CD4-positive, CD25-positive, alpha-beta regulatory T cell (primary cell): ENCODE measurements at regions not wholly inside any gene's neighbourhood (a gene's known extent, or its start where the extent isn't known, plus 50 kb on each side); places are given as distances from the start of the nearest gene placed in this dataset.

Experiments
- ATAC-seq, 2 donors: fragments of 150-1000 bp; cut with Tn5 transposase; one replicate each; pipeline ENCODE4 v1.10.0; 2021; ENCODE audit warnings: low read depth in 2 of 2, moderate number of reproducible peaks in 2 of 2, moderate library complexity in 1 of 2
- DNase-seq, 3 donors: peaks; one replicate each; pipeline versions ENCODE4 v3.0.0 to v3.0.0-alpha.2; 2012 to 2022; ENCODE audit warnings: mixed read lengths in 1 of 3
- H3K27ac ChIP-seq: one replicate; pipeline ENCODE4 v1.7.0; 2013; ENCODE audit warnings: mild to moderate bottlenecking, low read length; ENCODE audit not compliant: insufficient read depth, poor library complexity, severe bottlenecking
- H3K27me3 ChIP-seq: one replicate; pipeline ENCODE4 v1.7.0; 2013; ENCODE audit warnings: low read length; ENCODE audit not compliant: control insufficient read depth, insufficient read depth
- H3K36me3 ChIP-seq: one replicate; pipeline ENCODE4 v1.7.0; 2013; ENCODE audit warnings: mild to moderate bottlenecking, low read length, moderate library complexity; ENCODE audit not compliant: control insufficient read depth, insufficient read depth
- H3K4me1 ChIP-seq: 2 replicates; pipeline ENCODE4 v1.7.0; 2013; ENCODE audit warnings: mild to moderate bottlenecking, low read length; ENCODE audit not compliant: insufficient read depth, control insufficient read depth, poor library complexity, severe bottlenecking
- H3K4me3 ChIP-seq: one replicate; pipeline ENCODE4 v1.7.0; 2013; ENCODE audit warnings: low read depth, mild to moderate bottlenecking, low read length, moderate library complexity
- H3K9me3 ChIP-seq, 2 experiments: 1 replicate in 1 of 2; 2 replicates in 1 of 2; pipeline ENCODE4 v1.7.0; 2013; ENCODE audit warnings: low read length in 2 of 2, mild to moderate bottlenecking in 1 of 2, moderate library complexity in 1 of 2; ENCODE audit not compliant: control insufficient read depth in 2 of 2
- H3K27ac Mint-ChIP-seq, 3 donors: one replicate each; pipeline ENCODE4 v1.8.0; 2020 to 2022; ENCODE audit warnings: mild to moderate bottlenecking in 3 of 3, mixed read lengths in 3 of 3, moderate library complexity in 2 of 3
- H3K27me3 Mint-ChIP-seq: one replicate; pipeline ENCODE4 v1.8.0; 2022; ENCODE audit warnings: mild to moderate bottlenecking, mixed read lengths
- H3K36me3 Mint-ChIP-seq: one replicate; pipeline ENCODE4 v1.8.0; 2020; ENCODE audit warnings: mixed read lengths
- H3K4me1 Mint-ChIP-seq, 4 donors: one replicate each; pipeline ENCODE4 v1.8.0; 2020 to 2022; ENCODE audit warnings: mixed read lengths in 4 of 4, mild to moderate bottlenecking in 1 of 4
- H3K4me3 Mint-ChIP-seq, 4 donors: one replicate each; pipeline ENCODE4 v1.8.0; 2020 to 2022; ENCODE audit warnings: mild to moderate bottlenecking in 4 of 4, mixed read lengths in 4 of 4, moderate library complexity in 3 of 4
- H3K9me3 Mint-ChIP-seq, 7 donors: one replicate each; pipeline ENCODE4 v1.8.0; 2020 to 2022; ENCODE audit warnings: mixed read lengths in 7 of 7, mild to moderate bottlenecking in 3 of 7, moderate library complexity in 2 of 7

GRCh38 chr20:22005535-22005934 lies 300.1 kb downstream of the PAX1 start:
- H3K36me3 ChIP-seq = no peaks in the 10 kb centered on the region
- Mint-ChIP-seq H3K4me3 (no peak overlapping the region), H3K9me3 (peaks cover 0 to 7% (median 4%) of the 10 kb centered on the region in 7 donors), H3K27me3 (no peaks in the 10 kb centered on the region), H3K36me3 (no peaks in the 10 kb centered on the region), H3K4me1 (no peaks in the 10 kb centered on the region), H3K27ac (no peak overlapping the region)
- no peaks in the 10 kb centered on the region for H3K27me3 ChIP-seq
- H3K4me1 ChIP-seq = no peaks in the 10 kb centered on the region
- DNase-seq = no peak
- H3K27ac ChIP-seq = no peak overlapping the region
- no peak for ATAC-seq
- H3K4me3 ChIP-seq = no peak overlapping the region
- H3K9me3 ChIP-seq = no peaks in the 10 kb centered on the region

GRCh38 chr20:22004946-22005345 lies 299.5 kb downstream of the PAX1 start:
- Mint-ChIP-seq H3K27me3 (no peaks in the 10 kb centered on the region), H3K36me3 (no peaks in the 10 kb centered on the region), H3K4me1 (no peaks in the 10 kb centered on the region), H3K9me3 (peaks cover 0 to 7% (median 4%) of the 10 kb centered on the region in 7 donors), H3K4me3 (no peak overlapping the region), H3K27ac (no peak overlapping the region)
- no peaks in the 10 kb centered on the region for H3K4me1 ChIP-seq
- no peak for ATAC-seq
- no peak overlapping the region for H3K4me3 ChIP-seq
- H3K27ac ChIP-seq = no peak overlapping the region
- H3K27me3 ChIP-seq = no peaks in the 10 kb centered on the region
- DNase-seq = no peak
- H3K36me3 ChIP-seq = no peaks in the 10 kb centered on the region
- no peaks in the 10 kb centered on the region for H3K9me3 ChIP-seq

- no peak for ATAC-seq
- Histone ChIP-seq H3K36me3 (no peaks in the 10 kb centered on the region), H3K4me3 (no peak overlapping the region), H3K27ac (no peak overlapping the region), H3K9me3 (no peaks in the 10 kb centered on the region), H3K27me3 (no peaks in the 10 kb centered on the region), H3K4me1 (no peaks in the 10 kb centered on the region)
- Mint-ChIP-seq H3K4me1 (no peaks in the 10 kb centered on the region), H3K9me3 (peaks cover 0 to 12% (median 4%) of the 10 kb centered on the region in 7 donors), H3K4me3 (no peak overlapping the region), H3K36me3 (no peaks in the 10 kb centered on the region), H3K27me3 (no peaks in the 10 kb centered on the region), H3K27ac (no peak overlapping the region)
- DNase-seq = no peak
Measured at GRCh38 chr20:22003680-22004079, 298.2 kb downstream of the PAX1 start.

GRCh38 chr20:22001886-22002285 lies 296.4 kb downstream of the PAX1 start:
- H3K27ac ChIP-seq = no peak overlapping the region
- H3K36me3 ChIP-seq = no peaks in the 10 kb centered on the region
- Mint-ChIP-seq H3K4me3 (no peak overlapping the region), H3K9me3 (peaks cover 0 to 8% (median 0%) of the 10 kb centered on the region in 7 donors), H3K27me3 (no peaks in the 10 kb centered on the region), H3K4me1 (no peaks in the 10 kb centered on the region), H3K27ac (no peak overlapping the region), H3K36me3 (no peaks in the 10 kb centered on the region)
- no peaks in the 10 kb centered on the region for H3K27me3 ChIP-seq
- ATAC-seq = no peak
- no peaks in the 10 kb centered on the region for H3K9me3 ChIP-seq
- H3K4me3 ChIP-seq = no peak overlapping the region
- DNase-seq = no peak
- no peaks in the 10 kb centered on the region for H3K4me1 ChIP-seq

- no peaks in the 10 kb centered on the region for H3K27me3 Mint-ChIP-seq
- no peaks in the 10 kb centered on the region for H3K4me1 ChIP-seq
- peaks cover 0 to 6% of the 10 kb centered on the region in 2 experiments for H3K9me3 ChIP-seq
- H3K9me3 Mint-ChIP-seq = peaks cover 0 to 18% (median 2%) of the 10 kb centered on the region in 7 donors
- no peak overlapping the region for H3K4me3 ChIP-seq
- H3K27me3 ChIP-seq = no peaks in the 10 kb centered on the region
- no peak overlapping the region for H3K27ac Mint-ChIP-seq
- H3K4me1 Mint-ChIP-seq = no peaks in the 10 kb centered on the region
- ATAC-seq (no peak), DNase-seq (no peak)
- no peak overlapping the region for H3K27ac ChIP-seq
- H3K4me3 Mint-ChIP-seq = no peak overlapping the region
- H3K36me3 Mint-ChIP-seq = no peaks in the 10 kb centered on the region
- no peaks in the 10 kb centered on the region for H3K36me3 ChIP-seq
Measured at GRCh38 chr20:21995461-21995860, 290.0 kb downstream of the PAX1 start.

GRCh38 chr20:21994203-21994602 lies 288.7 kb downstream of the PAX1 start:
- Histone ChIP-seq H3K4me1 (no peaks in the 10 kb centered on the region), H3K36me3 (no peaks in the 10 kb centered on the region), H3K27me3 (no peaks in the 10 kb centered on the region), H3K9me3 (peaks cover 0 to 6% of the 10 kb centered on the region in 2 experiments), H3K27ac (no peak overlapping the region), H3K4me3 (no peak overlapping the region)
- Mint-ChIP-seq H3K4me3 (no peak overlapping the region), H3K27ac (no peak overlapping the region), H3K9me3 (peaks cover 0 to 14% (median 2%) of the 10 kb centered on the region in 7 donors), H3K27me3 (no peaks in the 10 kb centered on the region), H3K4me1 (no peaks in the 10 kb centered on the region), H3K36me3 (no peaks in the 10 kb centered on the region)
- ATAC-seq = no peak
- DNase-seq = no peak

- no peaks in the 10 kb centered on the region for H3K4me1 ChIP-seq
- peaks cover 0 to 30% (median 14%) of the 10 kb centered on the region in 7 donors for H3K9me3 Mint-ChIP-seq
- no peak overlapping the region for H3K4me3 Mint-ChIP-seq
- no peaks in the 10 kb centered on the region for H3K27me3 ChIP-seq
- no peak for DNase-seq
- H3K4me3 ChIP-seq = no peak overlapping the region
- H3K27ac Mint-ChIP-seq = no peak overlapping the region
- no peaks in the 10 kb centered on the region for H3K4me1 Mint-ChIP-seq
- H3K9me3 ChIP-seq = no peaks in the 10 kb centered on the region
- H3K27me3 Mint-ChIP-seq = no peaks in the 10 kb centered on the region
- no peaks in the 10 kb centered on the region for H3K36me3 ChIP-seq
- no peaks in the 10 kb centered on the region for H3K36me3 Mint-ChIP-seq
- H3K27ac ChIP-seq = no peak overlapping the region
- no peak for ATAC-seq
Measured at GRCh38 chr20:21982559-21982958, 277.1 kb downstream of the PAX1 start.

- peaks cover 0 to 24% (median 14%) of the 10 kb centered on the region in 7 donors for H3K9me3 Mint-ChIP-seq
- H3K27ac ChIP-seq = no peak overlapping the region
- no peak overlapping the region for H3K4me3 ChIP-seq
- H3K36me3 ChIP-seq = no peaks in the 10 kb centered on the region
- H3K27me3 ChIP-seq = no peaks in the 10 kb centered on the region
- H3K27ac Mint-ChIP-seq = no peak overlapping the region
- no peak overlapping the region for H3K4me3 Mint-ChIP-seq
- ATAC-seq = no peak
- H3K4me1 Mint-ChIP-seq = no peaks in the 10 kb centered on the region
- no peak for DNase-seq
- no peaks in the 10 kb centered on the region for H3K36me3 Mint-ChIP-seq
- no peaks in the 10 kb centered on the region for H3K9me3 ChIP-seq
- no peaks in the 10 kb centered on the region for H3K4me1 ChIP-seq
- H3K27me3 Mint-ChIP-seq = no peaks in the 10 kb centered on the region
Measured at GRCh38 chr20:21981597-21982344, 276.3 kb downstream of the PAX1 start.
